Neuronal stem cell (in vitro differentiated cells): ENCODE measurements at regions not wholly inside any gene's neighbourhood (a gene's known extent, or its start where the extent isn't known, plus 50 kb on each side); places are given as distances from the start of the nearest gene placed in this dataset.

ENCODE experiments used
- DNase-seq: peaks from one replicate; pipeline ENCODE4 v3.0.0-alpha.2; 2013; ENCODE audit warnings: low spot score
- H2AFZ ChIP-seq: one replicate; pipeline ENCODE4 v1.6.1; 2013; ENCODE audit warnings: mild to moderate bottlenecking, low read length, inconsistent platforms
- H2AK5ac ChIP-seq: 2 replicates; pipeline ENCODE4 v1.6.1; 2013; ENCODE audit warnings: low read depth, mild to moderate bottlenecking, inconsistent platforms, low read length, moderate library complexity, mixed read lengths
- H2BK120ac ChIP-seq: 2 replicates; pipeline ENCODE4 v1.6.1; 2013; ENCODE audit warnings: low read depth, mild to moderate bottlenecking, inconsistent platforms, low read length, moderate library complexity, mixed read lengths
- H2BK12ac ChIP-seq: one replicate; pipeline ENCODE4 v1.6.1; 2013; ENCODE audit warnings: low read length, inconsistent platforms
- H2BK15ac ChIP-seq: 2 replicates; pipeline ENCODE4 v1.6.1; 2013; ENCODE audit warnings: mild to moderate bottlenecking, low read length, inconsistent platforms, mixed read lengths
- H2BK5ac ChIP-seq: one replicate; pipeline ENCODE4 v1.6.1; 2013; ENCODE audit warnings: inconsistent platforms, mild to moderate bottlenecking, low read length, moderate library complexity
- H3K14ac ChIP-seq: one replicate; pipeline ENCODE4 v1.6.1; 2013; ENCODE audit warnings: low read length, inconsistent platforms
- H3K18ac ChIP-seq: 2 replicates; pipeline ENCODE4 v1.6.1; 2013; ENCODE audit warnings: low read length, inconsistent platforms
- H3K23ac ChIP-seq: 2 replicates; pipeline ENCODE4 v1.6.1; 2013; ENCODE audit warnings: low read depth, mild to moderate bottlenecking, mixed read lengths, low read length, inconsistent platforms; ENCODE audit not compliant: poor library complexity
- H3K27ac ChIP-seq: replicated peaks from 3 replicates; pipeline ENCODE4 v1.5.1; 2013; ENCODE audit warnings: low read length, inconsistent platforms
- H3K27me3 ChIP-seq, 3 experiments: 2 replicates each; pipeline ENCODE4 v1.6.1; 2013; ENCODE audit warnings: low read length in 3 of 3, mild to moderate bottlenecking in 2 of 3, inconsistent platforms in 1 of 3, low read depth in 1 of 3, mixed read lengths in 1 of 3, moderate library complexity in 1 of 3; ENCODE audit not compliant: control insufficient read depth in 3 of 3, insufficient read depth in 3 of 3
- H3K36me3 ChIP-seq, 2 donors: replicated peaks in 1 of 2; 2 replicates each; pipeline ENCODE4 v1.6.1; 2013; ENCODE audit warnings: low read length in 2 of 2; ENCODE audit not compliant: control insufficient read depth in 2 of 2, insufficient read depth in 2 of 2
- H3K4ac ChIP-seq: 2 replicates; pipeline ENCODE4 v1.6.1; 2013; ENCODE audit warnings: inconsistent platforms, mild to moderate bottlenecking, low read length, moderate library complexity
- H3K4me1 ChIP-seq, 2 donors: 1 replicate in 1 of 2; 2 replicates in 1 of 2; pipeline ENCODE4 v1.6.1; 2013; ENCODE audit warnings: low read length in 2 of 2, low read depth in 1 of 2; ENCODE audit not compliant: control insufficient read depth in 2 of 2, insufficient read depth in 1 of 2
- H3K4me2 ChIP-seq: one replicate; pipeline ENCODE4 v1.6.1; 2013; ENCODE audit warnings: mild to moderate bottlenecking, low read length, inconsistent platforms; ENCODE audit not compliant: insufficient read depth, poor library complexity, severe bottlenecking
- H3K4me3 ChIP-seq, 2 donors: 2 replicates each; pipeline ENCODE4 v1.5.1; 2013; ENCODE audit warnings: low read length in 2 of 2, mild to moderate bottlenecking in 2 of 2, inconsistent platforms in 1 of 2, moderate library complexity in 1 of 2
- H3K79me1 ChIP-seq: one replicate; pipeline ENCODE4 v1.6.1; 2013; ENCODE audit warnings: low read depth, mild to moderate bottlenecking, inconsistent platforms, low read length, moderate library complexity
- H3K9ac ChIP-seq: one replicate; pipeline ENCODE4 v1.6.1; 2013; ENCODE audit warnings: mild to moderate bottlenecking, low read depth, low read length, inconsistent platforms; ENCODE audit not compliant: poor library complexity
- H3K9me3 ChIP-seq, 2 donors: replicated peaks in 1 of 2; 2 replicates each; pipeline versions ENCODE3 to v1.6.1; 2013; ENCODE audit warnings: low read length in 2 of 2, mild to moderate bottlenecking in 2 of 2, inconsistent platforms in 1 of 2, low read depth in 1 of 2, mixed read lengths in 1 of 2, moderate library complexity in 1 of 2; ENCODE audit not compliant: control insufficient read depth in 2 of 2, insufficient read depth in 1 of 2
- H4K8ac ChIP-seq: one replicate; pipeline ENCODE4 v1.6.1; 2013; ENCODE audit warnings: low read depth, mild to moderate bottlenecking, inconsistent platforms, low read length, moderate library complexity
- H4K91ac ChIP-seq: one replicate; pipeline ENCODE4 v1.6.1; 2013; ENCODE audit warnings: low read length, low read depth, mild to moderate bottlenecking, inconsistent platforms; ENCODE audit not compliant: poor library complexity
- WGBS, 2 donors: extraction: QIAGEN DNeasy Blood & Tissue Kit; methylation state at CpG; one replicate each; pipeline ENCODE4 v1.1.7; 2013; ENCODE audit warnings: missing lambda C conversion rate in 2 of 2, mixed read lengths in 1 of 2; ENCODE audit not compliant: insufficient read length in 2 of 2, insufficient replicate concordance in 1 of 2; ENCODE audit errors: extremely low coverage in 2 of 2; 5-methylcytosine and 5-hydroxymethylcytosine counted together

- Histone ChIP-seq H3K4me3 (no peak overlapping the region), H4K91ac (no peak overlapping the region), H2AFZ (no peak overlapping the region), H3K4me1 (peaks cover 0 to 3% of the 10 kb centered on the region in 2 donors), H4K8ac (no peak overlapping the region), H3K14ac (no peak overlapping the region), H3K9ac (no peak overlapping the region), H3K4me2 (no peak overlapping the region), H3K23ac (no peak overlapping the region), H2BK5ac (no peak overlapping the region), H2AK5ac (no peak overlapping the region), H3K4ac (no peak overlapping the region), H3K18ac (no peak overlapping the region), H2BK12ac (no peak overlapping the region), H2BK120ac (no peak overlapping the region), H3K36me3 (no peaks in the 10 kb centered on the region), H2BK15ac (no peak overlapping the region), H3K9me3 (no peaks in the 10 kb centered on the region), H3K27ac (no peak overlapping the region), H3K79me1 (no peaks in the 10 kb centered on the region), H3K27me3 (no peaks in the 10 kb centered on the region)
- no peak for DNase-seq
- WGBS, 2 donors: no CpG with 5 or more reads among the region's 2 CpGs
Measured at GRCh38 chr5:115708819-115709477, 83.1 kb upstream of the TMED7 start.

- Histone ChIP-seq H3K9ac (no peak overlapping the region), H3K4ac (no peak overlapping the region), H3K36me3 (no peaks in the 10 kb centered on the region), H4K91ac (no peak overlapping the region), H3K4me1 (no peaks in the 10 kb centered on the region), H3K14ac (no peak overlapping the region), H3K79me1 (no peaks in the 10 kb centered on the region), H3K23ac (no peak overlapping the region), H2BK5ac (no peak overlapping the region), H2BK12ac (no peak overlapping the region), H3K18ac (no peak overlapping the region), H3K27ac (no peak overlapping the region), H3K9me3 (no peaks in the 10 kb centered on the region), H2BK15ac (no peak overlapping the region), H2AK5ac (no peak overlapping the region), H3K27me3 (no peaks in the 10 kb centered on the region), H4K8ac (no peak overlapping the region), H2BK120ac (no peak overlapping the region), H2AFZ (no peak overlapping the region), H3K4me3 (no peak overlapping the region), H3K4me2 (no peak overlapping the region)
- DNase-seq: no peak
- no CpG with 5 or more reads among the region's 3 CpGs for WGBS, 2 donors
Measured at GRCh38 chr5:115703514-115703913, 77.7 kb upstream of the TMED7 start.

- WGBS, 2 donors: no CpG with 5 or more reads among the region's 4 CpGs
Measured at GRCh38 chr5:115702025-115702424, 76.2 kb upstream of the TMED7 start.

GRCh38 chr5:115699967-115700366, 74.1 kb upstream of the TMED7 start:
- Histone ChIP-seq H4K91ac (no peak overlapping the region), H2BK12ac (no peak overlapping the region), H3K18ac (no peak overlapping the region), H3K4me1 (no peaks in the 10 kb centered on the region), H3K23ac (no peak overlapping the region), H2BK5ac (no peak overlapping the region), H4K8ac (no peak overlapping the region), H3K79me1 (no peaks in the 10 kb centered on the region), H3K4me3 (no peak overlapping the region), H3K4ac (no peak overlapping the region), H3K27me3 (no peaks in the 10 kb centered on the region), H3K4me2 (no peak overlapping the region), H3K9me3 (no peaks in the 10 kb centered on the region), H2BK15ac (no peak overlapping the region), H3K27ac (no peak overlapping the region), H3K14ac (no peak overlapping the region), H2AK5ac (no peak overlapping the region), H2AFZ (no peak overlapping the region), H3K9ac (no peak overlapping the region), H3K36me3 (no peaks in the 10 kb centered on the region), H2BK120ac (no peak overlapping the region)
- WGBS, 2 donors: no CpG with 5 or more reads among the region's 3 CpGs
- no peak for DNase-seq

More at GRCh38 chr5:115702025-115702424, 76.2 kb upstream of the TMED7 start:
- no peak overlapping the region for H2BK15ac ChIP-seq
- H3K9ac ChIP-seq: no peak overlapping the region
- H2AK5ac ChIP-seq: no peak overlapping the region
- no peak overlapping the region for H3K23ac ChIP-seq
- no peaks in the 10 kb centered on the region for H3K27me3 ChIP-seq
- no peak overlapping the region for H3K27ac ChIP-seq
- H3K14ac ChIP-seq: no peak overlapping the region
- H3K4me3 ChIP-seq: no peak overlapping the region
- H2BK12ac ChIP-seq: no peak overlapping the region
- H2AFZ ChIP-seq: no peak overlapping the region
- no peak overlapping the region for H2BK120ac ChIP-seq
- H3K18ac ChIP-seq: no peak overlapping the region
- no peak overlapping the region for H3K4me2 ChIP-seq
- DNase-seq: no peak
- no peaks in the 10 kb centered on the region for H3K9me3 ChIP-seq
- H4K91ac ChIP-seq: no peak overlapping the region
- H3K79me1 ChIP-seq: no peaks in the 10 kb centered on the region
- H3K4ac ChIP-seq: no peak overlapping the region
- no peaks in the 10 kb centered on the region for H3K4me1 ChIP-seq
- H2BK5ac ChIP-seq: no peak overlapping the region
- H3K36me3 ChIP-seq: no peaks in the 10 kb centered on the region
- no peak overlapping the region for H4K8ac ChIP-seq
